Neural progenitor cell (in vitro differentiated cells): ENCODE measurements at regions not wholly inside any gene's neighbourhood (a gene's known extent, or its start where the extent isn't known, plus 50 kb on each side); places are given as distances from the start of the nearest gene placed in this dataset.

Experiments
- DNase-seq: peaks from one replicate; pipeline ENCODE4 v3.0.0-alpha.2; 2016; ENCODE audit warnings: low spot score
- H2AFZ ChIP-seq: fragments of 200-600 bp; sonication (generic); replicated peaks from 2 replicates; pipeline ENCODE4 v1.6.1; 2016; ENCODE audit warnings: antibody characterized with exemption
- H3F3A ChIP-seq: fragments of 200-600 bp; sonication (generic); 2 replicates; pipeline ENCODE4 v1.6.1; 2016; ENCODE audit warnings: antibody characterized with exemption, low read depth
- H3K27ac ChIP-seq: fragments of 200-600 bp; sonication (generic); 2 replicates; pipeline ENCODE4 v1.5.1; 2016; ENCODE audit warnings: mild to moderate bottlenecking
- H3K27me3 ChIP-seq: fragments of 200-600 bp; sonication (generic); 2 replicates; pipeline ENCODE4 v1.6.1; 2016; ENCODE audit warnings: mild to moderate bottlenecking, moderate library complexity
- H3K36me3 ChIP-seq: fragments of 200-600 bp; sonication (generic); 2 replicates; pipeline ENCODE4 v1.5.1; 2016
- H3K4me1 ChIP-seq: fragments of 200-600 bp; sonication (generic); 2 replicates; pipeline ENCODE4 v1.6.1; 2016; ENCODE audit warnings: mixed run types
- H3K4me2 ChIP-seq: fragments of 200-600 bp; sonication (generic); 2 replicates; pipeline ENCODE4 v1.6.1; 2016
- H3K4me3 ChIP-seq: fragments of 200-600 bp; sonication (generic); 2 replicates; pipeline ENCODE4 v1.5.1; 2016
- H3K79me2 ChIP-seq: fragments of 200-600 bp; sonication (generic); 2 replicates; pipeline ENCODE4 v1.6.1; 2016; ENCODE audit warnings: low read depth
- H3K9ac ChIP-seq: fragments of 200-600 bp; sonication (generic); 2 replicates; pipeline ENCODE4 v1.6.1; 2016
- H3K9me3 ChIP-seq: fragments of 200-600 bp; sonication (generic); 2 replicates; pipeline ENCODE4 v1.5.1; 2016; ENCODE audit warnings: low read depth
- H4K20me1 ChIP-seq: fragments of 200-600 bp; sonication (generic); 2 replicates; pipeline ENCODE4 v1.6.1; 2016; ENCODE audit warnings: low read depth
- H3K27ac Mint-ChIP-seq: 3 replicates; pipeline ENCODE4 v1.8.0; 2021; ENCODE audit warnings: mixed read lengths
- H3K27me3 Mint-ChIP-seq: 2 replicates; pipeline ENCODE4 v1.8.0; 2022; ENCODE audit warnings: low read depth, mild to moderate bottlenecking, inconsistent platforms, moderate library complexity, mixed read lengths; ENCODE audit not compliant: insufficient read depth
- H3K36me3 Mint-ChIP-seq: 3 replicates; pipeline ENCODE4 v1.8.0; 2021; ENCODE audit warnings: mixed read lengths
- H3K4me1 Mint-ChIP-seq: 3 replicates; pipeline ENCODE4 v1.8.0; 2021; ENCODE audit warnings: mixed read lengths
- H3K4me3 Mint-ChIP-seq: 3 replicates; pipeline ENCODE4 v1.8.0; 2021; ENCODE audit warnings: mild to moderate bottlenecking, moderate library complexity, mixed read lengths
- H3K9me3 Mint-ChIP-seq: 3 replicates; pipeline ENCODE4 v1.8.0; 2020; ENCODE audit warnings: mixed read lengths
- EZH2 ChIP-seq: fragments of 200-600 bp; sonication (generic); IDR thresholded peaks from 2 replicates; pipeline ENCODE4 v1.6.1; 2017; ENCODE audit warnings: antibody characterized with exemption, mild to moderate bottlenecking, moderate library complexity
- EZH2phosphoT487 ChIP-seq: fragments of 200-600 bp; sonication (generic); IDR thresholded peaks from 2 replicates; pipeline ENCODE4 v1.6.1; 2017; ENCODE audit warnings: antibody characterized with exemption
- TF ChIP-seq, protein P1 (sequence below): fragments of 200-600 bp; sonication (generic); IDR thresholded peaks from 2 replicates; pipeline ENCODE4 v1.5.1; 2017; ENCODE audit warnings: antibody characterized with exemption, mild to moderate bottlenecking

- no peaks in the 10 kb centered on the region for H3K9me3 ChIP-seq
- no peaks in the 10 kb centered on the region for H3K4me1 Mint-ChIP-seq
- TF ChIP-seq EZH2phosphoT487 (no peak), EZH2 (no peak)
- TF ChIP-seq, protein P1, sequence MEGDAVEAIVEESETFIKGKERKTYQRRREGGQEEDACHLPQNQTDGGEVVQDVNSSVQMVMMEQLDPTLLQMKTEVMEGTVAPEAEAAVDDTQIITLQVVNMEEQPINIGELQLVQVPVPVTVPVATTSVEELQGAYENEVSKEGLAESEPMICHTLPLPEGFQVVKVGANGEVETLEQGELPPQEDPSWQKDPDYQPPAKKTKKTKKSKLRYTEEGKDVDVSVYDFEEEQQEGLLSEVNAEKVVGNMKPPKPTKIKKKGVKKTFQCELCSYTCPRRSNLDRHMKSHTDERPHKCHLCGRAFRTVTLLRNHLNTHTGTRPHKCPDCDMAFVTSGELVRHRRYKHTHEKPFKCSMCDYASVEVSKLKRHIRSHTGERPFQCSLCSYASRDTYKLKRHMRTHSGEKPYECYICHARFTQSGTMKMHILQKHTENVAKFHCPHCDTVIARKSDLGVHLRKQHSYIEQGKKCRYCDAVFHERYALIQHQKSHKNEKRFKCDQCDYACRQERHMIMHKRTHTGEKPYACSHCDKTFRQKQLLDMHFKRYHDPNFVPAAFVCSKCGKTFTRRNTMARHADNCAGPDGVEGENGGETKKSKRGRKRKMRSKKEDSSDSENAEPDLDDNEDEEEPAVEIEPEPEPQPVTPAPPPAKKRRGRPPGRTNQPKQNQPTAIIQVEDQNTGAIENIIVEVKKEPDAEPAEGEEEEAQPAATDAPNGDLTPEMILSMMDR = no peak
- no peaks in the 10 kb centered on the region for H3K36me3 Mint-ChIP-seq
- no peaks in the 10 kb centered on the region for H3K27me3 ChIP-seq
- H3K4me3 ChIP-seq = no peak overlapping the region
- H3K79me2 ChIP-seq = no peaks in the 10 kb centered on the region
- no peak overlapping the region for H2AFZ ChIP-seq
- H3K4me1 ChIP-seq = no peaks in the 10 kb centered on the region
- H3K36me3 ChIP-seq = no peaks in the 10 kb centered on the region
- no peak overlapping the region for H3K27ac ChIP-seq
- DNase-seq = no peak
- peaks cover 8% of the 10 kb centered on the region for H3K9me3 Mint-ChIP-seq
- H3K9ac ChIP-seq = no peak overlapping the region
- peaks cover 2% of the 10 kb centered on the region for H3K27me3 Mint-ChIP-seq
- H3K27ac Mint-ChIP-seq = no peak overlapping the region
- H3K4me3 Mint-ChIP-seq = no peak overlapping the region
- H4K20me1 ChIP-seq = no peaks in the 10 kb centered on the region
- H3F3A ChIP-seq = no peaks in the 10 kb centered on the region
- no peak overlapping the region for H3K4me2 ChIP-seq
These were observed 102.7 kb upstream of the AHI1 start for GRCh38 chr6:135600086-135600702.

GRCh38 chr6:135600931-135601330, 103.4 kb upstream of the AHI1 start:
- Mint-ChIP-seq H3K27ac (no peak overlapping the region), H3K9me3 (peaks cover 8% of the 10 kb centered on the region), H3K36me3 (no peaks in the 10 kb centered on the region), H3K4me1 (no peaks in the 10 kb centered on the region), H3K27me3 (peaks cover 2% of the 10 kb centered on the region), H3K4me3 (no peak overlapping the region)
- no peaks in the 10 kb centered on the region for H3K9me3 ChIP-seq
- H3K36me3 ChIP-seq = no peaks in the 10 kb centered on the region
- H3K27me3 ChIP-seq = no peaks in the 10 kb centered on the region
- no peak for DNase-seq
- no peak overlapping the region for H3K4me2 ChIP-seq
- TF ChIP-seq EZH2phosphoT487 (no peak), EZH2 (no peak)
- TF ChIP-seq, protein P1 = no peak
- H3K4me1 ChIP-seq = no peaks in the 10 kb centered on the region
- no peak overlapping the region for H3K9ac ChIP-seq
- no peak overlapping the region for H3K27ac ChIP-seq
- no peaks in the 10 kb centered on the region for H3F3A ChIP-seq
- no peaks in the 10 kb centered on the region for H3K79me2 ChIP-seq
- no peak overlapping the region for H2AFZ ChIP-seq
- no peak overlapping the region for H3K4me3 ChIP-seq
- no peaks in the 10 kb centered on the region for H4K20me1 ChIP-seq

- Histone ChIP-seq H3K27me3 (no peaks in the 10 kb centered on the region), H3K27ac (no peak overlapping the region), H3K4me3 (no peak overlapping the region), H3K9ac (no peak overlapping the region), H3F3A (no peaks in the 10 kb centered on the region), H3K4me2 (no peak overlapping the region), H3K4me1 (no peaks in the 10 kb centered on the region), H4K20me1 (no peaks in the 10 kb centered on the region), H3K9me3 (no peaks in the 10 kb centered on the region), H3K36me3 (no peaks in the 10 kb centered on the region), H2AFZ (no peak overlapping the region), H3K79me2 (no peaks in the 10 kb centered on the region)
- Mint-ChIP-seq H3K4me1 (no peaks in the 10 kb centered on the region), H3K4me3 (no peak overlapping the region), H3K27ac (no peak overlapping the region), H3K36me3 (no peaks in the 10 kb centered on the region), H3K9me3 (peaks cover 6% of the 10 kb centered on the region), H3K27me3 (peaks cover 2% of the 10 kb centered on the region)
- DNase-seq = no peak
- no peak for TF ChIP-seq EZH2phosphoT487
- TF ChIP-seq EZH2 = no peak
- TF ChIP-seq, protein P1 = no peak
These were observed 104.3 kb upstream of the AHI1 start for GRCh38 chr6:135601857-135602256.
